PFSK-1 (cell line): ENCODE measurements at regions not wholly inside any gene's neighbourhood (a gene's known extent, or its start where the extent isn't known, plus 50 kb on each side); places are given as distances from the start of the nearest gene placed in this dataset.

ENCODE experiments used
- FOXP2 ChIP-seq: optimal IDR thresholded peaks from 2 replicates; pipeline ENCODE3; 2011; ENCODE audit warnings: borderline replicate concordance, control low read depth, inconsistent platforms; ENCODE audit not compliant: insufficient read depth; ENCODE audit errors: extremely low read length, extremely low read depth
- POLR2AphosphoS5 ChIP-seq: IDR thresholded peaks from 2 replicates; pipeline ENCODE4 v1.6.1; 2012; ENCODE audit warnings: low read depth, mild to moderate bottlenecking, control low read depth, low read length, moderate library complexity
- REST ChIP-seq, 2 experiments: IDR thresholded peaks; 2 replicates each; pipeline versions ENCODE4 v1.6.1 to v1.8.0; 2011 to 2012; ENCODE audit warnings: low read depth in 2 of 2, low read length in 2 of 2, control low read depth in 1 of 2, inconsistent platforms in 1 of 2, mild to moderate bottlenecking in 1 of 2, moderate library complexity in 1 of 2; ENCODE audit not compliant: insufficient read depth in 1 of 2
- SIN3A ChIP-seq: IDR thresholded peaks from 2 replicates; pipeline ENCODE4 v1.6.1; 2012; ENCODE audit warnings: mild to moderate bottlenecking, low read length, moderate library complexity, borderline replicate concordance; ENCODE audit not compliant: insufficient read depth
- TAF1 ChIP-seq: IDR thresholded peaks from 2 replicates; pipeline ENCODE4 v1.6.1; 2012; ENCODE audit warnings: low read length, control low read depth, borderline replicate concordance; ENCODE audit not compliant: insufficient read depth

- TF ChIP-seq FOXP2 (no peak), POLR2AphosphoS5 (no peak), TAF1 (no peak), SIN3A (no peak), REST (IDR thresholded peaks at IDR 0.05; ENCODE audit: insufficient read depth in 1 of 2, low read depth in 2 of 2, low read length in 2 of 2) (no peak)
These were observed 398.1 kb upstream of the PITX2 start for GRCh38 chr4:111020961-111021360.

- no peak for TF ChIP-seq FOXP2
- TF ChIP-seq POLR2AphosphoS5: no peak
- TF ChIP-seq SIN3A: no peak
- TF ChIP-seq TAF1: no peak
- no peak for TF ChIP-seq REST (IDR thresholded peaks at IDR 0.05; ENCODE audit: insufficient read depth in 1 of 2, low read depth in 2 of 2, low read length in 2 of 2)
These were observed 399.9 kb upstream of the PITX2 start for GRCh38 chr4:111022758-111023157.

GRCh38 chr4:111027526-111027925 lies 404.6 kb upstream of the PITX2 start:
- no peak for TF ChIP-seq POLR2AphosphoS5
- no peak for TF ChIP-seq REST (IDR thresholded peaks at IDR 0.05; ENCODE audit: insufficient read depth in 1 of 2, low read depth in 2 of 2, low read length in 2 of 2)
- TF ChIP-seq TAF1: no peak
- no peak for TF ChIP-seq SIN3A
- TF ChIP-seq FOXP2: no peak

GRCh38 chr4:111028795-111029194 lies 405.9 kb upstream of the PITX2 start:
- TF ChIP-seq SIN3A (no peak), TAF1 (no peak), POLR2AphosphoS5 (no peak), REST (IDR thresholded peaks at IDR 0.05; ENCODE audit: insufficient read depth in 1 of 2, low read depth in 2 of 2, low read length in 2 of 2) (no peak), FOXP2 (no peak)

- TF ChIP-seq SIN3A (no peak), TAF1 (no peak)
These were observed 408.2 kb upstream of the PITX2 start for GRCh38 chr4:111031001-111031579.

- no peak for TF ChIP-seq FOXP2
- no peak for TF ChIP-seq POLR2AphosphoS5
These were observed 408.7 kb upstream of the PITX2 start for GRCh38 chr4:111031596-111031995.
